Thymus (tissue), 11 donors: ENCODE measurements at regions not wholly inside any gene's neighbourhood (a gene's known extent, or its start where the extent isn't known, plus 50 kb on each side); places are given as distances from the start of the nearest gene placed in this dataset.

Experiments
- DNase-seq, 9 donors: peaks; one replicate each; pipeline ENCODE4 v3.0.0-alpha.2; 2013; ENCODE audit warnings: low spot score in 9 of 9, low read depth in 6 of 9, missing footprints in 1 of 9
- H3K27ac ChIP-seq, 2 donors: one replicate each; pipeline ENCODE4 v1.5.1; 2013; ENCODE audit warnings: control low read depth in 1 of 2, low read depth in 1 of 2, low read length in 1 of 2, mild to moderate bottlenecking in 1 of 2, moderate library complexity in 1 of 2
- H3K27me3 ChIP-seq, 2 donors: one replicate each; pipeline ENCODE4 v1.5.1; 2013; ENCODE audit warnings: low read length in 1 of 2; ENCODE audit not compliant: control insufficient read depth in 2 of 2, insufficient read depth in 1 of 2
- H3K36me3 ChIP-seq, 2 donors: one replicate each; pipeline ENCODE4 v1.5.1; 2013; ENCODE audit warnings: low read length in 1 of 2, mild to moderate bottlenecking in 1 of 2, moderate library complexity in 1 of 2; ENCODE audit not compliant: control insufficient read depth in 2 of 2, insufficient read depth in 2 of 2
- H3K4me1 ChIP-seq, 2 donors: one replicate each; pipeline ENCODE4 v1.5.1; 2013; ENCODE audit warnings: low read length in 2 of 2; ENCODE audit not compliant: control insufficient read depth in 2 of 2, insufficient read depth in 2 of 2
- H3K4me3 ChIP-seq, 2 donors: one replicate each; pipeline ENCODE4 v1.5.1; 2013; ENCODE audit warnings: low read length in 2 of 2, control low read depth in 1 of 2, mild to moderate bottlenecking in 1 of 2
- H3K9me3 ChIP-seq, 2 donors: one replicate each; pipeline ENCODE4 v1.5.1; 2013; ENCODE audit warnings: low read length in 1 of 2, mild to moderate bottlenecking in 1 of 2; ENCODE audit not compliant: control insufficient read depth in 2 of 2, insufficient read depth in 1 of 2
- WGBS: extraction: QIAGEN DNeasy Blood & Tissue Kit; methylation state at CpG from one replicate; pipeline ENCODE4 v1.1.7; 2013; 5-methylcytosine and 5-hydroxymethylcytosine counted together
- donor health status: healthy.

DNA sequence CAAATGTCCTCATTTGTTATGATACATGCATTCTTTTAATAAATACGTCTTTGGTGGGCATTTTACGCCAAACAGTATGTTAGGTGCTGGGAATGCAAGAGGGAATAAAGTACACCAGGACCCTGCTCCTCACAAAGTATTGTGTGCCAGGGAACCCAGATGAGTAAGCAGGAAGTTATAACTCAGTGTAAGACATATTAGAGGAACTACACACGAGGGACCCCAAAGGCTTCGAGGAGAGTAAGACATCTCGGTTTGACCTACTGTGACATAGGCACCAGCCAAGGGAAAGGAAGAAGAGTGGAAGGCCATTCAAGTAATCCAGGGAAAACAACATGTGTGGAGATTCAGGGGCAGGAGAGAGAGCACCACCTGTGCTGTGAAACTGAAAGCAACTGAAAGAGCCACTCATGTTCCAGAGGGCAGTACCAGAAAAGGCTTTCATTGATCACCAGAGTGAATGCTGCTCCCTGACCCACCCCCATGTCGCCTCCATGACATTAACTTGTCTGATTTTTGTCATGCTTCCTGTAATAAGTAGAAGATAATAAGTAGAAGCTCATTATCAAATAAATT lies 542.5 kb upstream of the PKN2 start:
- Histone ChIP-seq H3K4me3 (no peak overlapping the region), H3K36me3 (no peaks in the 10 kb centered on the region), H3K9me3 (no peaks in the 10 kb centered on the region), H3K4me1 (no peaks in the 10 kb centered on the region), H3K27ac (no peak overlapping the region), H3K27me3 (no peaks in the 10 kb centered on the region)
- whole genome bisulfite sequencing = 49% methylated on average over 6 of the region's 6 CpGs
- no peak for DNase-seq

DNA sequence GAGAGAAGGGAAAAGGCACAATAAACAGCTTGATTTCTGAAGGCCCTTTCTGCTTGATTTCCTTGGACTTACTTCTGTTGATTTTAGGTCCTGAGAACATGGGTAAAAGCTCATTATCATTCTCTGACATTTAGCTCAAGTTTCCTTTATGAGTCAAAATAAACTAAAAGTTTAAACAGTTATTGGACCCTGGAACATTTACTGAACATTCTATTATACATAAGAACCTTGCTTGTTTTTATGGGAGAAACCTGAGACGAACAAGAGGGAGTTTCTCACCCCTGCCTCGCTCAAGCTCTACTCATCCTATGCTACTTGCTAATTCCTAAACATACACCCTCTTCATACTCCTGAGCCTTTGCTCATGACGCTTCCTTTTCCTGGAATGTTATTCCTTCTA lies 538.3 kb upstream of the PKN2 start:
- no peak overlapping the region for H3K4me3 ChIP-seq
- H3K27me3 ChIP-seq = no peaks in the 10 kb centered on the region
- no peak overlapping the region for H3K27ac ChIP-seq
- no peaks in the 10 kb centered on the region for H3K9me3 ChIP-seq
- DNase-seq = no peak
- no peaks in the 10 kb centered on the region for H3K36me3 ChIP-seq
- WGBS = 90% methylated on average over 3 of the region's 3 CpGs
- no peaks in the 10 kb centered on the region for H3K4me1 ChIP-seq

- H3K4me1 ChIP-seq = no peaks in the 10 kb centered on the region
- no peak overlapping the region for H3K27ac ChIP-seq
- no peak for DNase-seq
- H3K27me3 ChIP-seq = no peaks in the 10 kb centered on the region
- 96% methylated on average over 1 of the region's 1 CpG for WGBS
- no peaks in the 10 kb centered on the region for H3K36me3 ChIP-seq
- no peaks in the 10 kb centered on the region for H3K9me3 ChIP-seq
- H3K4me3 ChIP-seq = no peak overlapping the region
Measured at GRCh38 chr1:88149686-88150085, 534.4 kb upstream of the PKN2 start.

GRCh38 chr1:88150330-88150729 lies 533.7 kb upstream of the PKN2 start:
- WGBS = 89% methylated on average over 4 of the region's 4 CpGs
- no peaks in the 10 kb centered on the region for H3K36me3 ChIP-seq
- H3K4me3 ChIP-seq = no peak overlapping the region
- no peaks in the 10 kb centered on the region for H3K9me3 ChIP-seq
- H3K4me1 ChIP-seq = no peaks in the 10 kb centered on the region
- H3K27me3 ChIP-seq = no peaks in the 10 kb centered on the region
- no peak for DNase-seq
- H3K27ac ChIP-seq = no peak overlapping the region

DNA sequence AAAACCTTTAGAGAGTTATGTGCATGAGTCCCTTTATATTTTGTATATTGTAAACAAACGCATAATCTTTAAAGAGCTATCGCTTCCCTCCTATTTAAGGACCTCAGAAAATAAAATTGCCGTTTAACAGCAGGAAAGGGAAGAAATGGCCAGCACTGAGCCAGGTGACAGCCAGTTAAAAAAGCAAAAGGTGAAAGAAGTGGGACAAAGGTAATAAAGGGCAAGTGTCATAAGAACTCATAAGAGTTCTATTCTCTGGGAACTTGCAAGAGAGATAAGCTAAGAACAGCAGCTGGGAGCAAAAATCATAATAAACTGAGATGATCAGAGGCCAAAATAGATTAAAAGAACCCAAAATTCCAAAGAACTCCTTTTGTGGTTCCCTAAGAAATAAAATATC lies 520.9 kb upstream of the PKN2 start:
- Histone ChIP-seq H3K27me3 (no peaks in the 10 kb centered on the region), H3K4me1 (no peaks in the 10 kb centered on the region), H3K36me3 (no peaks in the 10 kb centered on the region), H3K4me3 (no peak overlapping the region), H3K9me3 (no peaks in the 10 kb centered on the region), H3K27ac (no peak overlapping the region)
- DNase-seq = no peak
- 67% methylated on average over 3 of the region's 3 CpGs for WGBS

DNA sequence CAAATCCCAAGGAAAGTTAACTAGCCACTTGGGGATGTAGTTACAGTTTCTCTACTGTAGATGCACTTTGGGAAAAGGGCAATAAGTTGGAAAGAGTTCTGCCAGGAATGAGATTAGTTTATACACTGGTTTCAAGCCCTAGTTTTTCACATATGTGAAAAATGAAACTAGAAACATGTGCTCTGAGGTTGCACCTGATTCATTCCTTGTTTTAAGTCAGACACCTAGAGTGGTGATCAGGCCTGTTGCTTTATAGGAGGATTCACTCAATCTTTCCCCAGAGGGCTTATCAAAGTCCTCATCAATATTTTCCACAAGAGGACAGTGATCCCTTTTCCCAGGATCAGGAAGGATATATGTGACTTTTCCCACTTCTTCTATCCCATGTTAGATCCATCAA lies 515.9 kb upstream of the PKN2 start:
- no peak overlapping the region for H3K27ac ChIP-seq

DNA sequence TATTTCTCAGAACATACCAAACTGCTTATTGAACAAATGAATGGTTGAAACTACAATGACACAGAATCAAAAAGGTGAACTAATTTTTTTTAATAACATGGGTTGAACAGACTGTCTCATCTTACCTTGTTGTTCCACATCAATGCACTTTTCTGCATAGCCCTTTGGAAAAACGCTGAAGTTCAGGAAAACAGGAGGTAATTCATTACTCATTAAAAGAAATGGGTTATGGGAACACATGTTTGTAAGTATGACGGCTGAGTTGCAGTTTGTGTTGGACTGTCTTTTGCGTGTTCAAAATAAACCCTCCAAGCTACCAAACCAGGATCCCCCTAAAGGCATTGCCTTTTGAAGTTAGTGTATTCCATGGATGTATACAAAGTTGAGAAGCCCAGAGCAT lies 514.9 kb upstream of the PKN2 start:
- no peak overlapping the region for H3K4me3 ChIP-seq
- H3K36me3 ChIP-seq = no peaks in the 10 kb centered on the region
- no peak overlapping the region for H3K27ac ChIP-seq
- 94% methylated on average over 3 of the region's 3 CpGs for WGBS
- H3K9me3 ChIP-seq = no peaks in the 10 kb centered on the region
- DNase-seq = no peak
- H3K4me1 ChIP-seq = no peaks in the 10 kb centered on the region
- no peaks in the 10 kb centered on the region for H3K27me3 ChIP-seq

More for the DNA sequence above, 515.9 kb upstream of the PKN2 start:
- Histone ChIP-seq H3K4me1 (no peaks in the 10 kb centered on the region), H3K4me3 (no peak overlapping the region), H3K9me3 (no peaks in the 10 kb centered on the region), H3K27me3 (no peaks in the 10 kb centered on the region), H3K36me3 (no peaks in the 10 kb centered on the region)
- DNase-seq = no peak

GRCh38 chr1:88169939-88170338 lies 514.1 kb upstream of the PKN2 start:
- Histone ChIP-seq H3K4me1 (no peaks in the 10 kb centered on the region), H3K27ac (no peak overlapping the region), H3K9me3 (no peaks in the 10 kb centered on the region), H3K27me3 (no peaks in the 10 kb centered on the region), H3K36me3 (no peaks in the 10 kb centered on the region), H3K4me3 (no peak overlapping the region)
- DNase-seq = no peak

DNA sequence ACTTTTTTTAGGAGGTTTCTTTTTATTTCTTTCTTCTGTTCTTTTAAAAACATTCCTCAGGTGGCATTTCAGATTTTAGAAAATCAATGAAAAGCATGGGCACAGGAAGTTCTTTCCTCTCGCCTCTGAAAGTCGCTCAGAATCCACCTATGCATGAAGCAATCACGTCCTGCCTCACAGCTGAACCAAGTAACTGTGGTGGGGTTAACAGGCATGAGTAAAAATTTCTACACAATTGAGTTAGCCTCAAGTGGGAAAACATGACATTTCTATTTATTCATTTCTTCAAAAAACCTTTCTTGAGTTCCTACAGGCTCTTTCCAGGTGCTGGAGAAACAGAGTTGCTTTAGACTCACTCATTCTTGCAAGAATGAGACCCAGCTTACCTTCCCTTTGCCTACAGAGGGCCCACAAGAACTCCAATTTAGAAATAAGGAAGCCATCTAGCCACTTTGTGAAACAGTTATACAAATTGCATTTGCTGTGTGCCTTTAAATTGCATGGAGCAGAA lies 508.9 kb upstream of the PKN2 start:
- H3K4me1 ChIP-seq = no peaks in the 10 kb centered on the region
- no peaks in the 10 kb centered on the region for H3K36me3 ChIP-seq
- no peaks in the 10 kb centered on the region for H3K9me3 ChIP-seq
- WGBS = 92% methylated on average over 3 of the region's 3 CpGs
- H3K27me3 ChIP-seq = no peaks in the 10 kb centered on the region
- H3K27ac ChIP-seq = no peak overlapping the region
- DNase-seq = no peak
- no peak overlapping the region for H3K4me3 ChIP-seq
